GM19455 (cell line): ENCODE measurements at regions not wholly inside any gene's neighbourhood (a gene's known extent, or its start where the extent isn't known, plus 50 kb on each side); places are given as distances from the start of the nearest gene placed in this dataset.
"Not testable (repeated sequence)": the region's sequence is repeated elsewhere in the genome, so short reads cannot be mapped to it uniquely, and the experiment has no call there.

Source experiments
- ATAC-seq: cut with Tn5 transposase; IDR thresholded peaks from one replicate; pipeline ENCODE4 v1.9.1; 2021; ENCODE audit not compliant: unreplicated experiment

DNA sequence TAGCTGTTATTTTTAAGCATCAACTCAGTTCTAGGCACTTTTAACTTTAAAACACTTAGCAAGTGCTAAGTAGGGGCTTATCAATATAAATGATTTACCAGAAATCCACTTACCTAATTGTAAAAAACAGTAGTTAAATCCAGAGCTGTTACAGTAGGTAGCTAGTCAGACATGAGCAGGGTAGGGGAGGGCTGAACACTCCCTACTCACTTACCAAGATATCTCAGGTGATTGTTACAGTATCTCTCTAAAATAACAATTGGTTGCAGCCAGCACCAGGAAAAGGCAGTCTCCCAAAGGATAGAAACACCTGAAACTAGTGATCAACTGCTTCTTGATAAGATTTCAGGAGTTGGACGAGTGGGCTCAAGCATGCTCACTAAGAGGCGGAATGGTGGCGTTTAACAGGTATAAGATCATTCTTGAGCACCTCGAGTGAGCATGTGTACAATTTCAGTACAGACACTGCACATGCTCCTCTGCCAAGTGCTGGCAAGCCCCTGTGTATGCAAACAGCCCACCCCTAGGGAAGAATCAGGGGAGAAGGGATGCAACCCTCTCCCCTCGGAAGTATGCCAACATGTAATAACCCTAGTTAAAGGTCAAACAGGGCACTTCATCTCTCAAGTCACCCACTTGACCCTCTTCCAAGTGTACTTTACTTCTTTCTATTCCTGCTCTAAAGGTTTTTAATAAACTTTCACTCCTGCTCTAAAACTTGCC lies 1113.6 kb upstream of the SEL1L start:
- no peak for ATAC-seq

DNA sequence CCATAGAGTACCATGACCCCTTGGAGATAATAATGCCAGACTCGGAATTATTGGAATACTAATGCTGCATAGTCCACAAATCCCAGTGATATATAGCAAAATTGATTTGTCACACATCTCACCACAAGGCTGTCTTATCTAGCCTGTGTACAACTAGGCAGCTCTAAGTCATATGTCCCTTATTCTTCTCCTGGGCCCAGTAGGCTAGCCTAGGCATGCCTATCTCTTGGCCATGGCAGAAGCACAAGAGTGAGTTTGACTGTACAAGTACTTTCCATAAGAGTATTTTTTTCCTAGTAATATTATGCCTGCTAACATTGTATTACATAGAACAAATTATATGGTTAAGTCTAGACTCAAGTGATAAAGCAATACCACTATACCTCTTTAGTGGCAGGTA lies 1122.1 kb upstream of the SEL1L start:
- no peak for ATAC-seq

DNA sequence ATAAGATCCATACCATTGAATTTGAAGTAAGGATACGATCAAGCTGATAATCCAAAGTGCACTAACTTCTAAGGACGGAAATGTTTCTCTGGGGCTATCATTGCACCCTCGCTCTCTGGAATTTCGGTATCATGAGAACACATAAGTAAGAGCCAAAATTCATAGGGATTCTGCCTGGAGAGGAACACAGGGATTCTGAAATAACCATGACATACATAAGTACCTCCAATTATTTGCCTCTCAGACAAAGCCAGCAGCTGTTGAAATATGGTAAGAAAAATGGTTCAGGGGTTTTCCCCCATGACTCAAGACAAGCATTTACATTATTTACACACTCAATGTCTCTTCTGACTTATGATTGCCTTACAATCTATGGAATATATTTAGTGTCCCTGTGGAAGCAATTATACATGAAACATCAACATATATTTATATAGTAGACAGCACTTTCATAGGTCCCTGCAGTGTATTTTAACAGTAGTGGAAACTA lies 1123.6 kb upstream of the SEL1L start:
- ATAC-seq: no peak

DNA sequence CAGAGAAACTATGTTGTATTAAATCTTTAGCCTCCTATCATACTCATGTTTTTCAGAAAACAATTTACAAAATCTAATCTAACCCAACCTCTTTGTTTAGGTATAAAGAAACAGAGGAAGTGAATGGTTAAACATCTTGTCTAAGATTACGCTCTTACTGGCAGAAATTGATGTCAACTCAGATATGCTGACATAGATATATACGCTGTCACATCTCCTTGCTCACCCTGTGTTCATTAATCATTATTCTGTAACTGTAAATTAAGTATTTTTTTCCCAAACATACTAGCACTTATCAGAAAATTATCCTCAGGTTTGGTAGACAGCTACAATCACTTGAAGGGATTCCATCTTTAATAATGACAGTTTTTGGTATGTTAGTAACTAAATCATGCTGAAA lies 1127.6 kb upstream of the SEL1L start:
- no peak for ATAC-seq

DNA sequence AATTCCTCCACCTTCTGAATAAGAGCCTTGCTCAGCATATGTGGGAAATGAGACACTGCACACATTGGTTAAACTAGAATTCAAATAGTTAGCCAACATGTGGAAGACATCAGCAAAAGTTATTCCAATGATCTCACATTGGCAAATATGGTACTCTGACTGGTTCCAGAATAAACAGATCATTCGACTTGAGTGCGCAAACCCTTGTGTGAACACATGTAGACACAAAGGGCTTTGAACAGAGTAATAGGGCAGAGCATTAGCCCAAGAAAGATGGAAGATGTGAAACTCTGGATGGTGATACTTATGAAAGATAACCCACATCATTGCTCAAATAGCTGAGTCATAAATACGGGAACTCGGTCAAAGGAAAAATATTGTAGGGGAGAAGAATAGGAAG lies 1133.4 kb upstream of the SEL1L start:
- ATAC-seq: no peak

DNA sequence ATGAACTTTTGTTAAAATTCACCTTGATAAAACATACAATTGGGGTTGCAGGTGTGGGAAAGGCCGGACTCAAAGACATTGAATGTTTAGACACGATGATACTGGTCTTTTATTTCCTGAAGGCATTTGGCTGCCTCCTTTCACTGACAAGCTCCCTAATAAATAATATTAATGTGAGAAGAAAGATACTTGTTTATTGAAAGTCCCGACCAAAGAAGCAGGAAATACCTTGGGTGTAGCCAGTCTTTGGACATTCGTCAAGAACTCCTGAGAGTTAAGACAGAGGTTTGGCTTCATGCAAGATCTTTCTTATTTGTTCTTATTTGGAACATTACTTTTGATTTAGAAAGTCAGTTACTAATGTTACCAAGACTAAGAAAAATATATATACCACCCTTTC lies 1133.8 kb upstream of the SEL1L start:
- ATAC-seq: no peak

DNA sequence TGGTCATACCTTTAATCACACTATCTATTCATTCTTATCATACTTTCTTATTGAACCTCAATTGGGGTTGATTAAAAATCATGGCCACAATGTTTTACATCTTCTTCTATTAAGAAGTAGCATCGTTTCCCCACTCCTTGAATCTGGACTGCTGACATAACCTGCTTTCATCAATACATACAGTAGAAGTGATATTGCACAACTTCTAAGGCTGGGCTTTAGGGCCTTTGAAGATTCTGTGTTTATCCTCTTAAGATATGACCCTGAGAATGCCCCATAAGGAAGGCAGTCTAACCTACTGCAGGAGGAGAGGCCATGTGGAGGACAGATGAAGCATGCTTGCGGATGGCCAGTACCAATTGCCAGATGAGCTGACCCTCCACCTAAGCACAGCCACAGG lies 1142.8 kb upstream of the SEL1L start:
- no peak for ATAC-seq

DNA sequence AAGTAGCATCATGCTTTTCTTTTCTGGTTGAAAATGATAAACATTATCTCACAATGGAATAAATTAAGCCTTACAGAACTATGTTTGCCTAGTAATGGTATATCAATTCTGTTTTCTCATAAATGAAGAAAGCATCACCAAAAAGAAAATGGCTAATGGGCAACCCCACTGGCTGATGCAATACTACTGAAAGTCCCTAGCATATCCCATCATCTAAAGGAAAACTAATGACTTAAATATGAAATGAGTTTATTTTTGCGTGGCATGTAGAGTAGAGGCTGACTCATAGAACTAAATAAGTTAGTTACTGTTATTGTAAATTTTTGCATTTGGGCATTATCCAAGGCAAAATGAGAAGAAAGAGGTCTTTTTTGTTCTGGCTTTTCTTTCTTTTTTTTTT lies 1156.3 kb upstream of the SEL1L start:
- no peak for ATAC-seq

DNA sequence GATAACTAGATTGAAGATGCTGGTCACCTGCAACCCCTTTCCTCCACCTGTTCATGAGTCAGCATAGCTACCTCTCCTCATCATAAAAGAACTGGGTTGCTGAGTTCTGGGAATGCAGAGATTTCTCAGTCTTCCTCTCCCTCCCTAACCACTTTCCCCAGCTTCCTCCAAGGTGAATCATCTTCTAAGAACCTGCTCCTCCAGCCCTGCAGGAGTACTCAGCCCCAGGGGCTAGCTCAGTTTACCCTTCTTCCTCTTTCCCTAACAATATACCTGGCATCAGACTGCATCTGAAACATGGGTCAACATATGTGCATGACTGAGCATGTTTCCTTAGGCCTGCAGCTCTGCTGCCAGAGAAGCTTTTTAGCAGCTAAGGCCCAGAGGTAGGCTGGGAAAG lies 1157.5 kb upstream of the SEL1L start:
- ATAC-seq: not testable (repeated sequence)

DNA sequence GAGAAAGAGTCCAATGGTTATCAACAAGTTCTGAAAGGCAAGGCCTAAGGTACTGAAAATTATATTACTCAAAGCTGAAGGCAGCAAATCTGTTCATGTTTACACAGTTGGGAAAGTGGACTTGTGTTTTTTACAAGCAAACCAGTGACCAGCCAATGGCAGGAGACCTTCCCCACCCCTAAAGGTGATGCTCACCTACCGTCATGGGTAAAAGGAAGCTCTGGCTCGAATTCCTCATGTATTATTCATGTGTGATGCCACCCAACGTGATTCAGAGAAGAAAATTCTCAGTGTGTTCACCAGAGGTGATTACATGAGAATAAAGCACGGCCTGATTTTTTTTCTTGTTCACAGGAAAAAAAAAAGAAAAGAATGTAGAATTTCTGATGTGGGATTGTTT lies 1161.2 kb upstream of the SEL1L start:
- no peak for ATAC-seq

DNA sequence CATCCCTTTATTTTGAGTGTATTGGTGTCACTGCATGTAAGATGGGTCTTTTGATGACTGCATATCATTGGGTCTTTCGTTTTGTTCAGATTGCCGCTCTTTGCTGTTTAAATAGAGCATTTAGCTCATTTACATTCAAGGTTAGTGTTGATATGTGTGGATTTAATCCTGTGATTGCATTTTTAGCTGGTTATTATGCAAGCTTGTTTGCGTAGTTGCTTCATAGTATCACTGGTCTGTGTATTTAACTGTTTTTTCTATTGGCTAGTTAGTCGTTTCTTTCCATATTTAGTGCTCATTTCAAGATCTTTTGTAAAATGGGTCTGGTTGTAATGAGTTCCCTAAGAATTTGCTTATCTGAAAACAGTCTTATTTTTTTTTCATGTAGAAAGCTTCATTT lies 1170.6 kb upstream of the SEL1L start:
- no peak for ATAC-seq

DNA sequence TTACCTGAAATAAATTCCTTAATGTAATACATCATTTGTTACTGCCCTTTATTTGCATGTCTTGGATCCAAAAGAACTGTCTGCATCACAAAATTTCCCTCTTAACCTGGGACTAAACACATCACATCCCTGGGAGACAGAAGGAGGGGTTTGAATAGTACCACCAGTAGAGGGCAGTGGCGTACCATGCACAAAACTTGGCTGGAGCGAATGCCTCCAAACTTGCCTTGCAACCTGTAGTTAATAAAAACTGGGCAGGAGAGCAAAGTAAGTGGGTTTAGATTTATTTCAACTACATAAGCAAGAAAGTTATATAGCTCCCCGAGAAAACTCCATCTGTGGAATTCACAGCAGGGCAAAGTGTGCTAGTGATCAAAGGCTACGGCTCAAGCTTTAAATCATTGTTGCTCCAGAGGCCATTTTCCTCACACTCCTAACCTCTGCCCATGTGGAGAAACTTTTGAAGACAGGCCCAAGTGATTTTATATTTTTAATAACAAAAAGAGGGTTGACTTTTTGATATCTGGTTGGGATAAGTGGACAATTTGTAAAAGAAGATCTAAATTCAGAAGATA lies 1176.7 kb upstream of the SEL1L start:
- ATAC-seq: peak; percentile 61

DNA sequence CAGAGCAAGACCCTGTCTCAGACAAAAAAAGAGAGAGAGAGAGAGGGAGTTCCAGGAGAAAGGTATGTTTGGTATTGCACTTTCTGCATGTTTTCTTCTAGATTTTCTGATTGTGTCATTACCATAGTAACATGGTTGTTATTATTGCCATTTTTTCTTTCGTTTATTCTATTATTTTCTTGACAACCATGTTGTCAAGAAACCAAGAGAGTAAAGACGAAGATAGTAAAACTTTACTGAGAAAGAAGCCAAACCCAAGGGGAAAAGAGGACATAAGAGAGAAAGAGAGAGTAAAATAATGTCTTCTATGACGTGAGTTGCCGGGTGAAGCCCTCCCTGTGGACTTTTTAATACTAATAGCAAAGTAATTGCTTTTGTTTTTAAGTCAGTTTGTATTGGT lies 1186.0 kb upstream of the SEL1L start:
- no peak for ATAC-seq

DNA sequence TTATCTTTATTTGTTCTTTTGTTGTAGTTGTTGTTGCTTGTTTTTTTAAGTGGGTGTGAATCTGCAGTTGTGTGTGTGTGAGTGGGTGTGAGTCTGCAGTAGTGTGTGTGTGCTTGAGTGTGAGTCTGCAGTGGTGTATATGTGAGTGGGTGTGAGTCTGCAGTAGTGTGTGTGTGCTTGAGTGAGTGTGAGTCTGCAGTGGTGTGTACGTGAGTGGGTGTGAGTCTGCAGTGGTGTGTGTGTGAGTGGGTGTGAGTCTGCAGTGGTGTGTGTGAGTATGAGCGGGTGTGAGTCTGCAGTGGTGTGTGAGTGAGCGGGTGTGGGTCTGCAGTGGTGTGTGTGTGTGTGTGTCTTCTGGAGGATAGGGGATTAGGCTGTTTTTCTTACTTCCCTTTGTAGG lies 1186.8 kb upstream of the SEL1L start:
- no peak for ATAC-seq

DNA sequence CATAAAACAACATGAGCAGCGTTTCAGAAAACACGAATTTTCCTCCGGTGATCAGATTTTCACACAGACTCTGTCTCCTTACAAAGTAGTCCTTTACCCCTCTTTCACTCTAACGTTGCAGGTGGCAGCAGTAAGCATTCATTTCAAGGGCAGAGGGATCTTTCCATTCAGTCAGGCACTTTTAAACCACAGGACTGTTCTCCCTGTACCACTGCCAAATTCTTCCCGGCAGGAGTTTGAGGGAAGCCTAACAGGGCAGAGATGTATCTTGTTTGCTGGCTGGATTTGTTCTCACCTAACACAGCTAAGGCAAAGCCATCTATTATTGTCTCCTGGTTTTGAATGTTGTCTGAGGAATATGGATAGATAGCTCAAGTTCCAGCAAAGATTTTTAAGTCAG lies 1187.3 kb upstream of the SEL1L start:
- no peak for ATAC-seq

DNA sequence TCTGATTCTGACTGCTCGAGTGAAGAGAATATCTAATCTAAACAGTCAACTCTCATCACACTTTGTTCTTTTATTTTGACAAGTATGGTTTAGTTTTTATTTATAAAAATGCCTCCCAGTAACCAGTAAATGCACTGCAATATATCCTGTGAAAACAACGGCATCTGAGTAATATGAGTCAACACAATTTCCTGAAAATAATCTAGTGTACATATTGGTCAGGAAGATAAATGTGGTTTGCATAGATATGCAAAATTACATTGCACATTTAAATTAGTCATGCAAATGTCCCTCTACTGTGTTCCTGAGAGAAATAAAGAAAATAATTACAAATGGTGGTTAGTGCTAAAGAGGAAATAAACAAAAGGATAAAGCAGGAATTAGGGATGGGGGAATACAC lies 1190.7 kb upstream of the SEL1L start:
- no peak for ATAC-seq

DNA sequence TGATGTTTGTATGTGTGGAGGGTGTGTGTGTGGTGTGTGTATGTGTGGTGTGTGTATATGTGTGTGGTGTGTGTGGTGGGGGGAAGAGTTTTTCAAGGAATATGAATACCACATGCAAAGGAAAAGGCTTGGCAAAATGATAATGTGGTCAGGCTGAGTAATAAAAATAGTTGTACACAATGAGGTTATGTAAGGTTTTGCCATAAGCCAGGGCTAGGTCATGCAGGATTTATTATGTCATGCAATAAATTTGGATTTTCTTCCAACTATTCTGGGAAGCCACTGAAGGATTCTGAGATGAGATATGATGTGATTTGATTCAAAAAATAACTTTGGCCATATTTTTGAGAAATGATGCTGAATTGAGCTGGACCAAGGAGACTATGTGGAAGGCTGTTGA lies 1191.6 kb upstream of the SEL1L start:
- ATAC-seq: no peak

DNA sequence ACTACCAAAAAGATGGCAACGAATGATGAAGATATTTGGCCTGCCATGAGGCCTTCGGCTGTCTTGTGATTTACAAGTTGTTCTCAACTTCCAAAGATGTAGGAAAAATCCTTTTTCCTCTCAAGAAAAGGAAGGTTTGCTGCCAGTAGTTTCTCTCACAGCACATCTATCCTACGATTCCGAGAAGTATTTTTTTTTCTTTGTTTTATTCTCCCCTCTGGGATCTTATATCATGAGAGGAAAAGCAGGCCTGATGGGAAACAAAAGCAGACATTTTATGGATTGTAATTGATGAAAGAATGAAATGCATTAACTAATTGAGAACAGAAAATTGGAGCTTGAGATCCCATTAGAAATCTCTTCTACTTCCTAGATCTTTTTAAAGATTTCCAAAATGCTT lies 1197.9 kb upstream of the SEL1L start:
- no peak for ATAC-seq

DNA sequence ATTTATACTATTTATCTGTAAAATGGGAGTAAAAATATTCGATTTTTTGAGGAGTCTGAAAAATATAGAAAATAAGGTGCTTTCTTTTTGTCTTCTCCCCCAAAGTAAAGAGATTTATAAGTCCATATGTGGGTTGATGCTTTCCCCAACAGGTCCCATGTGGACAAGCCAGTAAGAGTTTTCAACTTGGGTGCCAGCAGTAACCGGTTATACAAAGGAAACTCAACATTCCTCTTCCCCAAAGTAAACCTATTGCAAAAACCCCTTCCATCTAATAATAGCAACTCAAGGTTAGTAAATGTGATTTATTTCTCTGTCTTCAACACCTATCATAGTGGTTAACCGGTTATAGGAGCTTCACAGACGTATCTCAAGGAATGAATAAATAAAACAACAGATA lies 1206.9 kb upstream of the SEL1L start:
- no peak for ATAC-seq

DNA sequence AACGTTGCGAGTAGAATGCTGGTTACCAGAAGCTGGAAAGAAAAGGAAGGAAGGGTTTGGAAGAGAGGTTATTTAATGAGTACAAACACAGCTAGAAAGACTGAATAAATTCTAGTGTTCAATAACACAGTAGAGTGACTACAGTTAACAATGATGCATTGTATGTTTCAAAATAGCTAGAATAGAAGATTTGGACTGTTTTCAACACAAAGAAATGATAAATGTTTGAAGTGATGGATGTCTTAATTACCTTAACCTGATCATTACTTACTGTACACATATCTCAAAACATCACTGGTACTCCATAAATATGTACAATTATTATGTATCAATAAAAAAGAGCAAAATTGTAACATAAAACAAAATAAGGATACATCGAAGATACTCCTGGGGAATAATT lies 1221.8 kb upstream of the SEL1L start:
- ATAC-seq: no peak

DNA sequence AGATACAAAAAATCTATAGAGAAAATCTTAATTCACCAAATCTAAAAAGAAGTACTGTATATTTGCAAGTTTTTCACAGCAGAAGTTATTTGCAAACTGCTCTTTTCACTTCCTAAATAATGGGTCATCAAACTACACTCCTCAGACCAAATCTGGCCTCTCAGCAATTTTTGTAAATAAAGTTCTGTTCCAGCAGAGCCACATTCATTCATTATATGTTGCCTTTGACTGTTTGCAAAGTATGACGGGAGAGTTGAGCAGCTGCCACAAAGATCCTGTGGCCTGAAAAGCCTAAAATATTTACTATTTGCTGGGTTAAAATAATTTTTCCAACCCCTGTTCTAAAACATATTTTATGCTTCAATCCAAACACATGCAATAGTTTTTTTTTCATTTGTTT lies 1222.3 kb upstream of the SEL1L start:
- no peak for ATAC-seq

DNA sequence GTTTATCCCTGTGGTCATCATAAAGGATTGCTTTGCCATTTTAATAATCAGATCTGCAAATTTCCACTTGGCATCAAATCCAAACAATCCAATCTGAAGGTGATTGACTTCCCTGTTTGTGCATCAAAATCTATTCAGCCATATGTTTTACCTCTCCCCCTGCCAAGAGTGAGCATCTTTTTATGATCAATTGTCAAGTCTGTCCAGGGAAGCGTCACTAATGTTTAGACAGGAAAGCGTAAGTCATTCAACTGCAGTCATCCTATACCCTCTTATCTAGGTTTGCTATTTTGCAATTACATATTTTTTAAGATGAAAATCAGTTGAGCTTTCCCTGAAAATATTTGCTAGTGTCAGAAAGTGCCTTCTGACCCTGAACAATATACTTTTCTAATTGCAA lies 1224.1 kb upstream of the SEL1L start:
- no peak for ATAC-seq

DNA sequence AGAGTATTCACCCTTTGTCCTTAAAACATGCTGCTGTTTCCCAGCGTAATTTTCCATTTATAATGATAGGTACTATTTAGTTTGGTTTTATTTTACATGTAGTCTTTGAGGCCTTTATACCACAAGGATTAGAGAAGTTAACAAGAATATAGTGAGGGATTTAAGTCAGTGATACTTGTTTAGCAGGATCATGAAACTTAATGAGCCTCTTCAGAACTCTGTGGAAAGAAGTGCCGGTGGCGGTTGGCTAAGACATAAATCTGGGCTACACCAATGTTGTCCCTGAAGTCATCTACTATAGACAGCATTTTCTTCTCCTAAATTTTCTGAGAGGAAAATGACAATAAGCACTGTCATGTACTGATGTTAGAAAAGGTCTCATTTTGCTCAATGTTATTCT lies 1226.0 kb upstream of the SEL1L start:
- no peak for ATAC-seq
